MG63 (cell line): ENCODE measurements at regions not wholly inside any gene's neighbourhood (a gene's known extent, or its start where the extent isn't known, plus 50 kb on each side); places are given as distances from the start of the nearest gene placed in this dataset.
A peak's percentile ranks its signal among the peaks of the same experiment; 100 is the strongest.

Experiments
- DNase-seq: peaks from one replicate; pipeline ENCODE4 v3.0.0-alpha.2; 2020
- H3K27me3 ChIP-seq: fragments of 250-450 bp; sonication (Bioruptor Pico); 2 replicates; pipeline ENCODE4 v1.5.1; 2020; ENCODE audit warnings: mild to moderate bottlenecking, moderate library complexity
- H3K36me3 ChIP-seq: fragments of 250-450 bp; sonication (Bioruptor Pico); 2 replicates; pipeline ENCODE4 v1.5.1; 2020; ENCODE audit warnings: mild to moderate bottlenecking, moderate library complexity
- H3K4me3 ChIP-seq: fragments of 250-450 bp; sonication (Bioruptor Pico); 2 replicates; pipeline ENCODE4 v1.5.1; 2020; ENCODE audit warnings: mild to moderate bottlenecking, moderate library complexity
- H3K9me3 ChIP-seq: fragments of 250-450 bp; sonication (Bioruptor Pico); 2 replicates; pipeline ENCODE4 v1.5.1; 2020; ENCODE audit warnings: mild to moderate bottlenecking, moderate library complexity

- no peak overlapping the region for H3K4me3 ChIP-seq
- H3K36me3 ChIP-seq: peaks cover 79% of the 10 kb centered on the region
- H3K9me3 ChIP-seq: no peaks in the 10 kb centered on the region
- no peaks in the 10 kb centered on the region for H3K27me3 ChIP-seq
- no peak for DNase-seq
These were observed 122.2 kb downstream of the NAV1 start for GRCh38 chr1:201660931-201661822.

GRCh38 chr1:201661823-201662359 lies 123.0 kb downstream of the NAV1 start:
- Histone ChIP-seq H3K27me3 (no peaks in the 10 kb centered on the region), H3K36me3 (peaks cover 76% of the 10 kb centered on the region), H3K4me3 (no peak overlapping the region), H3K9me3 (no peaks in the 10 kb centered on the region)
- no peak for DNase-seq

- Histone ChIP-seq H3K4me3 (no peak overlapping the region), H3K27me3 (no peaks in the 10 kb centered on the region), H3K9me3 (no peaks in the 10 kb centered on the region), H3K36me3 (peaks cover 70% of the 10 kb centered on the region)
- DNase-seq: no peak
These were observed 123.7 kb downstream of the NAV1 start for GRCh38 chr1:201662646-201663045.

GRCh38 chr1:201663491-201664113 lies 124.7 kb downstream of the NAV1 start:
- Histone ChIP-seq H3K27me3 (no peaks in the 10 kb centered on the region), H3K4me3 (no peak overlapping the region), H3K9me3 (no peaks in the 10 kb centered on the region), H3K36me3 (peaks cover 70% of the 10 kb centered on the region)
- DNase-seq: no peak

- Histone ChIP-seq H3K27me3 (no peaks in the 10 kb centered on the region), H3K4me3 (no peak overlapping the region), H3K9me3 (no peaks in the 10 kb centered on the region), H3K36me3 (peaks cover 63% of the 10 kb centered on the region)
- no peak for DNase-seq
These were observed 126.1 kb downstream of the NAV1 start for GRCh38 chr1:201665036-201665435.

- no peaks in the 10 kb centered on the region for H3K9me3 ChIP-seq
- H3K4me3 ChIP-seq: no peak overlapping the region
- no peak for DNase-seq
- no peaks in the 10 kb centered on the region for H3K27me3 ChIP-seq
- H3K36me3 ChIP-seq: peaks cover 54% of the 10 kb centered on the region
These were observed 127.2 kb downstream of the NAV1 start for GRCh38 chr1:201666102-201666501.

GRCh38 chr1:201666645-201667044 lies 127.7 kb downstream of the NAV1 start:
- H3K9me3 ChIP-seq: no peaks in the 10 kb centered on the region
- no peaks in the 10 kb centered on the region for H3K27me3 ChIP-seq
- H3K4me3 ChIP-seq: no peak overlapping the region
- peaks cover 50% of the 10 kb centered on the region for H3K36me3 ChIP-seq
- DNase-seq: no peak

- no peak overlapping the region for H3K4me3 ChIP-seq
These were observed 128.6 kb downstream of the NAV1 start for GRCh38 chr1:201667479-201667878.

GRCh38 chr1:201670517-201670916 lies 131.6 kb downstream of the NAV1 start:
- Histone ChIP-seq H3K27me3 (no peaks in the 10 kb centered on the region), H3K4me3 (no peak overlapping the region), H3K36me3 (peaks cover 56% of the 10 kb centered on the region), H3K9me3 (no peaks in the 10 kb centered on the region)
- no peak for DNase-seq

More at GRCh38 chr1:201667479-201667878, 128.6 kb downstream of the NAV1 start:
- Histone ChIP-seq H3K9me3 (no peaks in the 10 kb centered on the region), H3K36me3 (peaks cover 50% of the 10 kb centered on the region), H3K27me3 (no peaks in the 10 kb centered on the region)
- DNase-seq: no peak

GRCh38 chr1:201672685-201673084 lies 133.8 kb downstream of the NAV1 start:
- DNase-seq: no peak
- Histone ChIP-seq H3K9me3 (no peaks in the 10 kb centered on the region), H3K4me3 (no peak overlapping the region), H3K36me3 (peaks cover 58% of the 10 kb centered on the region), H3K27me3 (no peaks in the 10 kb centered on the region)

GRCh38 chr1:201673093-201673492 lies 134.2 kb downstream of the NAV1 start:
- Histone ChIP-seq H3K36me3 (peaks cover 58% of the 10 kb centered on the region), H3K27me3 (no peaks in the 10 kb centered on the region), H3K4me3 (no peak overlapping the region), H3K9me3 (no peaks in the 10 kb centered on the region)
- no peak for DNase-seq

- Histone ChIP-seq H3K9me3 (no peaks in the 10 kb centered on the region), H3K27me3 (no peaks in the 10 kb centered on the region), H3K36me3 (peaks cover 64% of the 10 kb centered on the region)
These were observed 135.0 kb downstream of the NAV1 start for GRCh38 chr1:201673915-201674314.

GRCh38 chr1:201675143-201675542 lies 136.2 kb downstream of the NAV1 start:
- peak; percentile 62 for DNase-seq
- Histone ChIP-seq H3K36me3 (peaks cover 73% of the 10 kb centered on the region), H3K9me3 (no peaks in the 10 kb centered on the region), H3K27me3 (no peaks in the 10 kb centered on the region), H3K4me3 (no peak overlapping the region)

More at GRCh38 chr1:201673915-201674314, 135.0 kb downstream of the NAV1 start:
- H3K4me3 ChIP-seq: no peak overlapping the region
- no peak for DNase-seq

- H3K36me3 ChIP-seq: peaks cover 73% of the 10 kb centered on the region
- H3K27me3 ChIP-seq: no peaks in the 10 kb centered on the region
- H3K4me3 ChIP-seq: no peak overlapping the region
- DNase-seq: no peak
- H3K9me3 ChIP-seq: no peaks in the 10 kb centered on the region
These were observed 137.3 kb downstream of the NAV1 start for GRCh38 chr1:201676197-201676596.

- H3K4me3 ChIP-seq: no peak overlapping the region
- DNase-seq: no peak
- H3K9me3 ChIP-seq: no peaks in the 10 kb centered on the region
- no peaks in the 10 kb centered on the region for H3K27me3 ChIP-seq
- H3K36me3 ChIP-seq: peaks cover 71% of the 10 kb centered on the region
These were observed 137.7 kb downstream of the NAV1 start for GRCh38 chr1:201676641-201677040.

GRCh38 chr1:201678264-201679101 lies 139.6 kb downstream of the NAV1 start:
- no peak overlapping the region for H3K4me3 ChIP-seq
- no peaks in the 10 kb centered on the region for H3K9me3 ChIP-seq
- H3K27me3 ChIP-seq: no peaks in the 10 kb centered on the region; the same call in 1 of the 2 replicates
- H3K36me3 ChIP-seq: peaks cover 55% of the 10 kb centered on the region
- no peak for DNase-seq

- DNase-seq: no peak
- Histone ChIP-seq H3K27me3 (no peaks in the 10 kb centered on the region; the same call in 1 of the 2 replicates), H3K36me3 (peaks cover 43% of the 10 kb centered on the region), H3K9me3 (no peaks in the 10 kb centered on the region), H3K4me3 (no peak overlapping the region)
These were observed 142.4 kb downstream of the NAV1 start for GRCh38 chr1:201681375-201681774.
